ENCODE measurements at regions not wholly inside any gene's neighbourhood (a gene's known extent, or its start where the extent isn't known, plus 50 kb on each side); places are given as distances from the start of the nearest gene placed in this dataset.

- ATAC-seq (ENCODE audit: low FRiP score) (no peak), DNase-seq (ENCODE audit: low spot score) (no peak)
- no peak for TF ChIP-seq CTCF (IDR thresholded peaks at IDR 0.05)
Observed at GRCh38 chr12:116397148-116397547, 119.7 kb upstream of the MED13L start.

- ATAC-seq (ENCODE audit: low FRiP score) (no peak), DNase-seq (ENCODE audit: low spot score) (no peak)
- TF ChIP-seq CTCF (IDR thresholded peaks at IDR 0.05), result no peak
Observed at GRCh38 chr12:116398193-116398592, 120.7 kb upstream of the MED13L start.

- DNase-seq (ENCODE audit: low spot score) (no peak), ATAC-seq (ENCODE audit: low FRiP score) (no peak)
Observed at GRCh38 chr12:116399055-116399454, 121.6 kb upstream of the MED13L start.

GRCh38 chr12:116400636-116401372 is 123.3 kb upstream of the MED13L start:
- no peak for DNase-seq (ENCODE audit: low spot score)
- no peak for ATAC-seq (ENCODE audit: low FRiP score)
- TF ChIP-seq CTCF (IDR thresholded peaks at IDR 0.05), result no peak

More at GRCh38 chr12:116399055-116399454, 121.6 kb upstream of the MED13L start:
- no peak for TF ChIP-seq CTCF (IDR thresholded peaks at IDR 0.05)

GRCh38 chr12:116401565-116401964 is 124.1 kb upstream of the MED13L start:
- TF ChIP-seq CTCF (IDR thresholded peaks at IDR 0.05), result no peak
- ATAC-seq (ENCODE audit: low FRiP score), result no peak
- no peak for DNase-seq (ENCODE audit: low spot score)

- no peak for TF ChIP-seq CTCF (IDR thresholded peaks at IDR 0.05)
- ATAC-seq (ENCODE audit: low FRiP score) (no peak), DNase-seq (ENCODE audit: low spot score) (no peak)
Observed at GRCh38 chr12:116402163-116402939, 124.9 kb upstream of the MED13L start.

Data from omental fat pad (tissue), 3 donors.